VCaP (cell line): ENCODE measurements at regions not wholly inside any gene's neighbourhood (a gene's known extent, or its start where the extent isn't known, plus 50 kb on each side); places are given as distances from the start of the nearest gene placed in this dataset.
"Not testable (repeated sequence)": the region's sequence is repeated elsewhere in the genome, so short reads cannot be mapped to it uniquely, and the experiment has no call there.

ENCODE experiments used
- H3K27ac ChIP-seq: fragments of 450-650 bp; 2 replicates; pipeline ENCODE4 v1.5.1; 2017
- CTCF ChIP-seq: fragments of 450-650 bp; conservative IDR thresholded peaks from 2 replicates; pipeline ENCODE4 v1.5.1; 2017; ENCODE audit warnings: mild to moderate bottlenecking, moderate library complexity

GRCh38 chr3:29005862-29006261 is 275.0 kb upstream of the RBMS3 start:
- no peak overlapping the region for H3K27ac ChIP-seq
- no peak for TF ChIP-seq CTCF

GRCh38 chr3:29011441-29011840 is 269.4 kb upstream of the RBMS3 start:
- TF ChIP-seq CTCF = no peak
- H3K27ac ChIP-seq = no peak overlapping the region

GRCh38 chr3:29011966-29012365 is 268.9 kb upstream of the RBMS3 start:
- no peak for TF ChIP-seq CTCF
- no peak overlapping the region for H3K27ac ChIP-seq

GRCh38 chr3:29022976-29023375 is 257.9 kb upstream of the RBMS3 start:
- no peak overlapping the region for H3K27ac ChIP-seq
- TF ChIP-seq CTCF = no peak

GRCh38 chr3:29026286-29026685 is 254.6 kb upstream of the RBMS3 start:
- H3K27ac ChIP-seq = no peak overlapping the region
- TF ChIP-seq CTCF = no peak

- TF ChIP-seq CTCF = no peak
- H3K27ac ChIP-seq = no peak overlapping the region
Measured at GRCh38 chr3:29026959-29027358, 253.9 kb upstream of the RBMS3 start.

- not testable (repeated sequence) for H3K27ac ChIP-seq
Measured at GRCh38 chr3:29031175-29031574, 249.7 kb upstream of the RBMS3 start.

GRCh38 chr3:29033511-29033910 is 247.4 kb upstream of the RBMS3 start:
- H3K27ac ChIP-seq = no peak overlapping the region
- no peak for TF ChIP-seq CTCF
